Panc1 (cell line): ENCODE measurements at regions not wholly inside any gene's neighbourhood (a gene's known extent, or its start where the extent isn't known, plus 50 kb on each side); places are given as distances from the start of the nearest gene placed in this dataset.

Source experiments
- ATAC-seq: fragments of 200-7000 bp; cut with Tn5 transposase; 2 replicates; pipeline ENCODE4 v1.9.1; 2020; ENCODE audit warnings: mild to moderate bottlenecking, moderate library complexity
- BruUV-seq: library from RNA; stranded (reverse); fragments of 400-500 nt; replicated peaks from 2 replicates; lab custom pipeline; 2021; lab: Mats Ljungman, UMichigan
- CTCF ChIA-PET: fragments of 300-600 bp; sonication (Branson Sonifier 250); formaldehyde crosslinking; loops from one replicate; lab custom pipeline; 2022; ENCODE audit warnings: antibody characterized with exemption; lab: Charles Lee
- POLR2A ChIA-PET: fragments of 300-600 bp; sonication (Branson Sonifier 250); formaldehyde crosslinking; loops from one replicate; lab custom pipeline; 2022; ENCODE audit warnings: antibody characterized with exemption; lab: Charles Lee
- DNase-seq: peaks from one replicate; pipeline ENCODE4 v3.0.0-alpha.2; 2010; ENCODE audit warnings: low read depth, low spot score
- H3K27ac ChIP-seq: 2 replicates; pipeline ENCODE4 v1.5.1; 2011; ENCODE audit warnings: mild to moderate bottlenecking, low read length, inconsistent platforms
- H3K27me3 ChIP-seq: fragments of 200-500 bp; sonication (Bioruptor generic); 2 replicates; pipeline ENCODE4 v1.6.0; 2014; ENCODE audit warnings: low read length, inconsistent platforms; ENCODE audit not compliant: control insufficient read depth, insufficient read depth
- H3K36me3 ChIP-seq: fragments of 200-500 bp; sonication (Bioruptor generic); 2 replicates; pipeline ENCODE4 v1.5.1; 2014; ENCODE audit warnings: inconsistent platforms, mild to moderate bottlenecking, low read length, moderate library complexity; ENCODE audit not compliant: control insufficient read depth, insufficient read depth
- H3K4me1 ChIP-seq: 2 replicates; pipeline ENCODE4 v1.5.1; 2011; ENCODE audit warnings: inconsistent platforms, mild to moderate bottlenecking, low read length, moderate library complexity; ENCODE audit not compliant: control insufficient read depth, insufficient read depth
- H3K4me3 ChIP-seq, 2 experiments: 2 replicates each; pipeline ENCODE4 v1.5.1; 2011 to 2012; ENCODE audit warnings: low read depth in 2 of 2, low read length in 2 of 2, mild to moderate bottlenecking in 2 of 2, inconsistent platforms in 1 of 2, moderate library complexity in 1 of 2
- H3K9me3 ChIP-seq: fragments of 200-500 bp; sonication (Bioruptor generic); 2 replicates; pipeline ENCODE4 v1.5.1; 2014; ENCODE audit warnings: low read depth, mild to moderate bottlenecking, inconsistent platforms, low read length, moderate library complexity; ENCODE audit not compliant: control insufficient read depth, insufficient read depth
- CTCF ChIP-seq: fragments of 450-650 bp; IDR thresholded peaks from 2 replicates; pipeline ENCODE4 v1.5.1; 2017; ENCODE audit warnings: mild to moderate bottlenecking
- POLR2AphosphoS5 ChIP-seq: IDR thresholded peaks from 2 replicates; pipeline ENCODE4 v1.6.1; 2012; ENCODE audit warnings: mild to moderate bottlenecking, low read depth, low read length, moderate library complexity
- REST ChIP-seq, 2 experiments: IDR thresholded peaks; 2 replicates each; pipeline ENCODE4 v1.6.1; 2011 to 2012; ENCODE audit warnings: low read depth in 2 of 2, control low read depth in 1 of 2, low read length in 1 of 2, mild to moderate bottlenecking in 1 of 2, moderate library complexity in 1 of 2; ENCODE audit not compliant: insufficient read depth in 1 of 2
- SIN3A ChIP-seq: IDR thresholded peaks from 2 replicates; pipeline ENCODE4 v1.6.1; 2012; ENCODE audit warnings: low read depth, mild to moderate bottlenecking, low read length, moderate library complexity, borderline replicate concordance; ENCODE audit not compliant: insufficient read depth
- TCF7L2 ChIP-seq: IDR thresholded peaks from 2 replicates; pipeline ENCODE4 v1.6.1; 2011; ENCODE audit warnings: mild to moderate bottlenecking, low read depth, low read length, inconsistent platforms
- in situ Hi-C: cut with HindIII; loops from 2 replicates; pipeline ENCODE4 v1.10.0; 2016; ENCODE audit warnings: low sequenced_read_pairs, low pct_unique_long_range_greater_than_20kb
- intact Hi-C: fragments of 100-400 bp; cut with micrococcal nuclease; formaldehyde crosslinking; loops from one replicate; pipeline ENCODE4 v1.10.0; 2022; ENCODE audit not compliant: unreplicated experiment

DNA sequence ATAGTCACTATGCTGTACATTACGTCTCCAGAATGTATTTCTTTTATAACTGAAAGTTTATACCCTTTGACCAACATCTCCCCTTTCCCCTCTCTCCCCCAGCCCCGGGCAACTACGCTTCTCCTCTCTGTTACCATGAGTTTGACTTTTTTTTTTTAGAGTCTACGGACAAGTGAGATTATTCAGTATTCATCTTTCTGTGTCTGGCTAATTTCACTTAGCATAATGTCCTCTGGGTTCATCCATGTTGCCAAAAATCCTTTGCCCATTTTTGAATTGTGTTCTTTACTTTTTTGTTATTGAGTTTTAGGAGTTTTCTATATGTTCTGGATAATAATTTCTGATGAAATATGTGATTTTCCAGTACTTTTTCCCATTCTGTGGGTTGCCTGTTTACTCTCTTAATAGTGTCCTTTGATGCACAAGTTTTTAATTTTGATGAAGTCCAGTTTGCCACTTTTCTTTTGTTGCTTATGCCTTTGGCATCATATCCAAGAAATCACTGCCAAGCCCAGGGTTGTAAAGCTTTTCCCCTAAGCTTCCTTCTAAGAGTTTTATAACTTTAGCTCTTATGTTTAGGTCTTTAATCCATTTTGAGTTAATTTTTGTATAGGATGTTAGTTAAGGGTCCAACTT is 126.7 kb upstream of the NSMCE3 start:
- DNase-seq: no peak
- TF ChIP-seq POLR2AphosphoS5 (no peak), CTCF (no peak)
- no peaks in the 10 kb centered on the region for H3K4me1 ChIP-seq
- ChIA-PET POLR2A (no interaction called here), CTCF (interaction anchor here (0.7 kb wide), 1 partner anchor 257 kb away, joined by 4 read pairs; no protein-coding TSS in a partner anchor)
- ATAC-seq: no peak
- H3K4me3 ChIP-seq: no peak overlapping the region
- intact Hi-C loops (no loop called here), in situ Hi-C loops (no loop called here)
- H3K36me3 ChIP-seq: no peaks in the 10 kb centered on the region
- BruUV-seq: no TSS peak
- H3K27ac ChIP-seq: no peak overlapping the region
- H3K9me3 ChIP-seq: no peaks in the 10 kb centered on the region
- H3K27me3 ChIP-seq: no peaks in the 10 kb centered on the region

DNA sequence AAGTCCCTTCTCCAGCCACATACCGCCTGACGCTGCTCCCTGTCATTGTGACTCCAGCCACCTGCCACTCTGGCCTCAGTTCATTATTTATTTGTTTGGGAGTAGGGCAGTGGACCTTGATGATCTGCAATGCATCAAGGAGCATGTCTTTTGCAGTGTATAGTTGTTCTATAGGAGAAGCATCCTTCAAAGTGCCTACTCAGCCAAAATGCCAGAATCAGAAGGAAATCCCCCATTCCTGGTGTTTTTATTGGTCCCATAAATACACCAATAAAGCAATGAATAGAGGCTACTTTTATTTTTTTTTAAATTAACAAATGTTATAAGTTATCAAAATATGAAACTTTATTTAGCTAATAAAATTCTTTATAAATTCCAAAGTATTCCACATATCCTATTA is 123.8 kb upstream of the NSMCE3 start:
- in situ Hi-C loops: no loop called here

More for the DNA sequence above, 123.8 kb upstream of the NSMCE3 start:
- ATAC-seq (no peak), DNase-seq (no peak)
- BruUV-seq: no TSS peak
- CTCF ChIA-PET: no interaction called here
- TF ChIP-seq TCF7L2 (no peak), REST (IDR thresholded peaks at IDR 0.05; ENCODE audit: insufficient read depth in 1 of 2, low read depth in 2 of 2, low read length in 1 of 2) (no peak), SIN3A (no peak), POLR2AphosphoS5 (no peak), CTCF (no peak)
- Histone ChIP-seq H3K27me3 (no peaks in the 10 kb centered on the region), H3K9me3 (no peaks in the 10 kb centered on the region), H3K27ac (no peak overlapping the region), H3K4me1 (no peaks in the 10 kb centered on the region), H3K36me3 (no peaks in the 10 kb centered on the region), H3K4me3 (no peak overlapping the region)
- POLR2A ChIA-PET: no interaction called here
- intact Hi-C loops: no loop called here
